Lower leg skin (tissue), 3 donors: ENCODE measurements at regions not wholly inside any gene's neighbourhood (a gene's known extent, or its start where the extent isn't known, plus 50 kb on each side); places are given as distances from the start of the nearest gene placed in this dataset.

Experiments used
- CTCF ChIP-seq, 3 donors: fragments of 450-650 bp; IDR thresholded peaks; one replicate each; pipeline ENCODE4 v1.5.1; 2016; ENCODE audit warnings: antibody characterized with exemption in 3 of 3, mild to moderate bottlenecking in 3 of 3, moderate library complexity in 2 of 3
- POLR2A ChIP-seq, 2 donors: fragments of 450-650 bp; IDR thresholded peaks; one replicate each; pipeline ENCODE4 v1.6.1; 2016 to 2017; ENCODE audit warnings: antibody characterized with exemption in 2 of 2, mild to moderate bottlenecking in 1 of 2, moderate library complexity in 1 of 2

GRCh38 chr10:4229106-4229505 is 444.1 kb upstream of the KLF6 start:
- TF ChIP-seq CTCF (IDR thresholded peaks at IDR 0.05) (no peak), POLR2A (IDR thresholded peaks at IDR 0.05) (no peak)
